Small intestine (tissue), 7 donors: ENCODE measurements at regions not wholly inside any gene's neighbourhood (a gene's known extent, or its start where the extent isn't known, plus 50 kb on each side); places are given as distances from the start of the nearest gene placed in this dataset.

Source experiments
- DNase-seq, 2 donors: peaks; one replicate each; pipeline versions ENCODE4 v3.0.0 to v3.0.0-alpha.2; 2013
- FAIRE-seq: peaks from 2 replicates; lab custom pipeline; 2012; peaks lifted over from hg19 to GRCh38; lab: Jason Lieb, UNC
- H3K27ac ChIP-seq, 3 donors: one replicate each; pipeline ENCODE4 v1.5.1; 2013; ENCODE audit warnings: low read length in 2 of 3, mild to moderate bottlenecking in 2 of 3, control low read depth in 1 of 3, inconsistent platforms in 1 of 3, low read depth in 1 of 3, moderate library complexity in 1 of 3
- H3K27me3 ChIP-seq, 3 donors: one replicate each; pipeline ENCODE4 v1.6.1; 2013; ENCODE audit warnings: low read length in 3 of 3, inconsistent platforms in 1 of 3; ENCODE audit not compliant: control insufficient read depth in 3 of 3, insufficient read depth in 3 of 3
- H3K36me3 ChIP-seq, 3 donors: one replicate each; pipeline ENCODE4 v1.6.1; 2013; ENCODE audit warnings: low read length in 3 of 3, inconsistent platforms in 1 of 3, low read depth in 1 of 3, mild to moderate bottlenecking in 1 of 3, moderate library complexity in 1 of 3; ENCODE audit not compliant: control insufficient read depth in 3 of 3, insufficient read depth in 2 of 3
- H3K4me1 ChIP-seq, 3 donors: one replicate each; pipeline ENCODE4 v1.6.1; 2013; ENCODE audit warnings: low read length in 2 of 3, inconsistent platforms in 1 of 3, low read depth in 1 of 3, mild to moderate bottlenecking in 1 of 3, moderate library complexity in 1 of 3; ENCODE audit not compliant: control insufficient read depth in 3 of 3, insufficient read depth in 2 of 3
- H3K4me3 ChIP-seq, 3 donors: one replicate each; pipeline ENCODE4 v1.5.1; 2013; ENCODE audit warnings: low read length in 3 of 3, control low read depth in 1 of 3, inconsistent platforms in 1 of 3, low read depth in 1 of 3, mild to moderate bottlenecking in 1 of 3, moderate library complexity in 1 of 3
- H3K9me3 ChIP-seq, 2 donors: one replicate each; pipeline ENCODE4 v1.6.1; 2013; ENCODE audit warnings: low read depth in 1 of 2, low read length in 1 of 2; ENCODE audit not compliant: control insufficient read depth in 2 of 2, insufficient read depth in 1 of 2
- WGBS, 3 donors: extraction: QIAGEN DNeasy Blood & Tissue Kit; methylation state at CpG; one replicate each; pipeline ENCODE4 v1.1.7; 2013; 5-methylcytosine and 5-hydroxymethylcytosine counted together
- donor health status: healthy with polysubstance abuse.
- donor health status: control.
- donor health status: control.
- donor health status: Bipolar disorder and iron deficiency.
- donor health status: healthy.

DNA sequence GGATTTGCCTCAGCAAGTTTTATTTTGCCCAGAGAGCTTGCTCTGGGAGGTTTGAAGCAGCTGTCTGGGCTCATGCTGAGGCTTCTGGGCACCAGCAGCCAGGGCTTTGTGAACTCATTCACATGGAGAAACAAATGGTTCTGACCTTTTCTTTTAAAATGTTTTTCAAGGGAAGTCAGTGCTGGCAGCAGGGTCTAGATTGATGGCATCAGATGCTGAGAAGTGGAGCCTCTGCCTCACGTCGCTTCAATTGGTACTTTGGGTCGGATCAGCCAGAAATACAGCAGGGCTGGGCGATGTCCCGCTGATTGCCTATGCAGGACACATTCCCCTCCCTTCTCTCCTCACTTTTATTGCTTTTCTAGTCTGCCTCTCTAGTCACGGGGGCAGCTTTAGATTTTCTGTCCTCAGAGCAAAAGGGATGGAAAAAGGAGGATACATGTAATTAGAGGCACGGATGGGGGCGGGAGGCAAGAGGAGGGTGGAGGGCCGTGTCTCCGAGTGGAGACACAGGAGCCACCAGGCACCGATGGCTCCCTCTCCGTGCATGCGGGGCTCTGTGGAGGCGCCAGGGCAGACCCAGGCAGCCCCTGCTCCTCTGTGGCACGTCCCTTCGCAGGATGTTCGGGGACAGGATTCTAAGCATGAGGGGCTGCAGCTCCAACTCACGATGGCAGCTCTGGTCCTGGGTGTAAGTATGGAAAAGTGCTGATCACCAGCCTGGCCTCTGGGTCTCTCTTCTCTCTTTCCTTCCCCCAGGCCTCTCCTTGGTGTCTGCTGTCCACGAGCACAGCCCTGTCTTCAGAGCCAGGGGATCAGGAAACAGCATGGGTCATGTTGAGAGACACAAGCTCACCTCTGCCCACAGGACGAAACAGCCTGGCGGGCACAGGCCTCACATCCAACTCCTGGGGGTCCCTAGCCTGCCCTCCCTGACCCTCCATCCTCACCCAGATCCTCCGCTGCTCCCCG lies 116.1 kb downstream of the FAM43A start:
- 81 to 85% (median 84%) methylated on average over 21 to 23 of the region's 23 CpGs for WGBS, 3 donors
- Histone ChIP-seq H3K27me3 (peaks cover 0 to 10% (median 0%) of the 10 kb centered on the region in 3 donors), H3K27ac (no peak overlapping the region), H3K36me3 (no peaks in the 10 kb centered on the region), H3K9me3 (peaks cover 0 to 3% of the 10 kb centered on the region in 2 donors), H3K4me3 (no peak overlapping the region), H3K4me1 (peaks cover 0 to 7% (median 0%) of the 10 kb centered on the region in 3 donors)
- DNase-seq: no peak
- no peak for FAIRE-seq

DNA sequence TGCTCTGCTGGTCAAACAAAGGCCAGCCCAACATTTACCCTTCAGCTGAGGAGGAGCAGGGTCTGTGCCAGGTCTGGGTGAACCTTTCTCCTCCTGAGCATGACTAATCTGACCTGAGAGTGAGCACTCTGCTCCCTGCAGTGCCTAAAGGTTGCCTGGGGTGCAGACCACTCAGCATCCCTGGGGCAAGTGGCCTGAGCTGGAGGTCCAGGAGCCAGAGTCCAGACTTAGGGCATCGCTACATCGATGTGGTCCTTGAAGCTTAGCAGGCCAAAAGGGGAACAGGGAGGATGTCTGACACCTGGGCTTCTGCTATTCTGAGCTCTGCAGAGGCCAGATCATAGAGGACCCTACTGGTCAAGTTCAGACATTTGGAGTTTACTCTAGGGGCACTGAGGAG lies 119.1 kb downstream of the FAM43A start:
- H3K4me1 ChIP-seq: no peaks in the 10 kb centered on the region
- FAIRE-seq (no peak), DNase-seq (no peak)
- no peak overlapping the region for H3K4me3 ChIP-seq
- no peaks in the 10 kb centered on the region for H3K9me3 ChIP-seq
- WGBS, 3 donors: 94 to 96% (median 94%) methylated on average over 2 of the region's 2 CpGs
- H3K27me3 ChIP-seq: peaks cover 0 to 10% (median 0%) of the 10 kb centered on the region in 3 donors
- H3K27ac ChIP-seq: no peak overlapping the region
- no peaks in the 10 kb centered on the region for H3K36me3 ChIP-seq

DNA sequence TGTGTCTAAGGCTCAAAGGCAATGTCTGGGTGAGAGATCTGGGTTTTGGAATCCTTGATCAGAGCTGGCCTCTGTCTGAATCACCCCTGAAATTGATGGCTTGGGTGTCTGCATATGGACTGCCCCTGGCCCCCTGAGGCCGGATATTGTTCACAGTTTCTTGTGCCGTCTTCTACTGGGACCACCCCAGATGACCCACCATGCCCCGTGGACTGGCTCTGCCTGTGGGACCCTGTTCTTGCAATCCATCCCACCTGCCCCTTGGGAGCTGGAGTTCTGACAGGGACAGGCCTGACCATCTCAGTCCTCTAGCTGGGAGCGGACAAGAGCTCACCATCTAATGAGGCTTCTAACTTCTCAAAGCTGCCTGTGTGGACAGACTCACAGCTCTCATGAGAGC lies 119.9 kb downstream of the FAM43A start:
- no peak overlapping the region for H3K27ac ChIP-seq
- H3K27me3 ChIP-seq: peaks cover 0 to 10% (median 0%) of the 10 kb centered on the region in 3 donors
- WGBS, 3 donors: 72 to 95% (median 79%) methylated on average over 4 of the region's 4 CpGs
- FAIRE-seq (no peak), DNase-seq (no peak)
- no peaks in the 10 kb centered on the region for H3K4me1 ChIP-seq
- no peaks in the 10 kb centered on the region for H3K9me3 ChIP-seq
- no peak overlapping the region for H3K4me3 ChIP-seq
- H3K36me3 ChIP-seq: no peaks in the 10 kb centered on the region

DNA sequence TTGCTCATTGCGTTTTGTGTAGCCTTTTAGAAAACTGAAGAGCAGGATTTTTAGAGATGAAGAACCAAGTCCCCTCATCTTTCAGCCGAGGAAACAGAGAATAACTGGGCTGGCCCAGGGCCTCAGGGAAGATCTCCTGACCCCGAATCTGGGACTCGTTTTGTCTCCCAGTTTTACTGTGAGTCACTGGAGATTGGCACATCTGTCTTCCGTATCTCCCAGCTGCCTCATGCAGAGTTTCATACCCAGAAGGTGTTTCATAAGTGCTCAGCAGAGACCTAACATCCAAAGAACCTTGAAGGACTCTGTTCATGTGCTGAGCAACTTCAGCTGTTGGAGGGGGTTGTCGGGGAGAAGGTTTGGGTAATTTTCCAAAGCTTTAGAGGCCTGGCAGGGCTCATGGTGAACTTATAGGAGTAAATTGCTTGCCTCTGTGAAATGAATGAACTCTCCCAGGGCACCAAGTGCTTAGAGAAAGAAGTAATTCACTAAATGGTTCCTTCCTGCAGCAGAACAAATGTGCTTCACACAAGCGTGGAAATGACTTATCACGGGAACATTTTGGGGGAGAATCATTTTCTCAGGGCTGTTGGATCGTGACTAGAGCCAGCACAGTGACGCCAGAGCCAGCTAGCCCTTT lies 121.4 kb downstream of the FAM43A start:
- Histone ChIP-seq H3K9me3 (no peaks in the 10 kb centered on the region), H3K27ac (no peak overlapping the region), H3K4me3 (no peak overlapping the region), H3K36me3 (no peaks in the 10 kb centered on the region), H3K4me1 (no peaks in the 10 kb centered on the region), H3K27me3 (peaks cover 0 to under 1% (median 0%) of the 10 kb centered on the region in 3 donors)
- DNase-seq: no peak
- 76 to 84% (median 84%) methylated on average over 10 of the region's 10 CpGs for WGBS, 3 donors
- FAIRE-seq: no peak

DNA sequence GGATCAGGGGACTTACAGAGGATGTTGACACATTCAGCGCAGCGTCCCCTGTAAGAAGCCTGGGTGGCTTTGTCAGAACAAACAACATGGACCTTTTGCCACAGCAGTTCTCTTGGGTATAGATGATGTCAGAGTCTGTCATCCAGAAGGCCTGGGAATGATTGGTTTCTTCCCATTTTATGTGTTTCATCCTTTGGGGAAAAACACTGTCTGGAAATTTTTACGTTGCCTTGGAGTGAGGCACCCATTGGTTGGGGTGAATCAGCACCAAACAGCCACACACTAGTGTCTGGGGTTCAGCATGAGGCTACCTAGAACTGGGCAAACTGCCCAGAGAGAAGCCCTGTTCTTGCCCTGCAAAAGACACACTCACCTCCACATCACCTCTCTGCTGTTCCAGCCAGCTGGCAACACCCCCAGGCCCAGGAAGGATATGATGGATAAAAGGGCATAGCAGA lies 123.0 kb downstream of the FAM43A start:
- DNase-seq: no peak
- no peaks in the 10 kb centered on the region for H3K9me3 ChIP-seq
- H3K27ac ChIP-seq: no peak overlapping the region
- no peaks in the 10 kb centered on the region for H3K4me1 ChIP-seq
- no peaks in the 10 kb centered on the region for H3K36me3 ChIP-seq
- 91 to 94% (median 93%) methylated on average over 3 of the region's 3 CpGs for WGBS, 3 donors
- peaks cover 0 to 2% (median 0%) of the 10 kb centered on the region in 3 donors for H3K27me3 ChIP-seq
- H3K4me3 ChIP-seq: no peak overlapping the region
- FAIRE-seq: no peak

DNA sequence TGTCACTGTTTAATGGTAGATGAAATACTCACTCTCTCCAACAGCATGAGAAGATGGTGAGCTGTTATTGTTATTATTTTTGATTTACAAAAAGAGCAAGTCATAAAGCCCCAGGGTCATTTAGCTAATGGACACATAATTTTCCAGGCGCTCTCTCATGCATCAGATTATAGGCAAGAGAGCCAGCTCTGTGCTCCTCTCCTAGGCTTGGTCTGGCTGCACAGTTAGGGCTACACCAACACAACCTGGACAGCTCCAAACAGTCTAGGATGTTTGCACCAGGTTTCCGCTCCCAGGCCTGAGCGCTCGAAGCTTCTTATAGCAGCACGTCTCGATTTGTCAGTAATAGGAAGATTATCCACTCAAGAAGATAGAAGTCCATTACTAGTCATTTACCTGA lies 123.7 kb downstream of the FAM43A start:
- no peak overlapping the region for H3K4me3 ChIP-seq
- no peak for DNase-seq
- H3K27me3 ChIP-seq: peaks cover 0 to 2% (median 0%) of the 10 kb centered on the region in 3 donors
- no peaks in the 10 kb centered on the region for H3K9me3 ChIP-seq
- FAIRE-seq: no peak
- H3K4me1 ChIP-seq: no peaks in the 10 kb centered on the region
- no peaks in the 10 kb centered on the region for H3K36me3 ChIP-seq
- H3K27ac ChIP-seq: no peak overlapping the region
- WGBS, 3 donors: 95 to 98% (median 96%) methylated on average over 6 of the region's 6 CpGs

DNA sequence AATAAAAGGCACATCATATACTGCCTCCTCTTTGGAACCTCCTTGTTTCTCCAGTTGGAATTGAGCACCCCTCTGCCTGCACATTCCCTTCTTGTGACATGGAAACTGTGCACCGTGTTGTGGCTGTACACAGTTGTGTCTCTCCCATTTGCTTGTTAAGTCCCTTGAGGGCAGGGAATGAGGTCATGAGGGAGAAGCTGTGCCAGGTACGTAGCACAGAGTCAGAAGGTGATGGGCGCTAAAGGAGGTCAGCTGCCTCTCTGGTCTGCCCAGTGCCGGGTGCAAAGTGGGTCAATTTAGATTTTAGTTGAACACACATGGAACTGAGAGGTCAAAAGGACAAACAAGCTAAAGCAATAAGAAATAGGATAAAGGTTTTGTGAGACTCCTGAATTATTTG lies 124.4 kb downstream of the FAM43A start:
- FAIRE-seq: no peak

DNA sequence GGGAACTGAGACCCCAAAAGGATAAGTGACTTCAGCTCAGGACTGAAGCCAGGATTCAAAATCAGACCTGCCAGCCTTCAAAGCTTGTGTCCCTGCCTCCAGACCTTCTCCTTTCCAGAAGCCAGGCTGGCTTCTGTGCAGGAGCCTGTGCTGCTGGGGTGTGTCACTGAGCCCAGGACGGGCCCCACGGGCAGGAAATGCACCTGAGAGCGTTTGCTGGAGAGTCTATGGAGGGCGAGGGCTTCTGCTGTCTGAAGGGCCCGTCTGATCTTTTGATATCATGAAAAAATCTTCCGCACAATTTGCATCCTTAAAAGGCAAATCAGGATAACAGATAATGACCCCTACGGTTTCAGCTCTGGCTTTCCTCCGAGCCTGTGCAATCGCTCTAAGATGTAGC lies 125.4 kb downstream of the FAM43A start:
- 60 to 68% (median 65%) methylated on average over 9 of the region's 9 CpGs for WGBS, 3 donors
- no peaks in the 10 kb centered on the region for H3K9me3 ChIP-seq
- H3K36me3 ChIP-seq: no peaks in the 10 kb centered on the region
- H3K27me3 ChIP-seq: peaks cover 0 to 2% (median 0%) of the 10 kb centered on the region in 3 donors
- FAIRE-seq: no peak
- H3K4me1 ChIP-seq: no peaks in the 10 kb centered on the region
- no peak overlapping the region for H3K27ac ChIP-seq
- no peak overlapping the region for H3K4me3 ChIP-seq
- peak in 1 of 2 donors; percentile 19 for DNase-seq

More for the DNA sequence above, 124.4 kb downstream of the FAM43A start:
- no peak for DNase-seq
- H3K27ac ChIP-seq: no peak overlapping the region
- H3K4me3 ChIP-seq: no peak overlapping the region
- H3K4me1 ChIP-seq: no peaks in the 10 kb centered on the region
- no peaks in the 10 kb centered on the region for H3K36me3 ChIP-seq
- H3K9me3 ChIP-seq: no peaks in the 10 kb centered on the region
- H3K27me3 ChIP-seq: peaks cover 0 to 2% (median 0%) of the 10 kb centered on the region in 3 donors
- 79 to 86% (median 85%) methylated on average over 4 of the region's 4 CpGs for WGBS, 3 donors
